Mucosa of descending colon (tissue), 3 donors: ENCODE measurements at regions not wholly inside any gene's neighbourhood (a gene's known extent, or its start where the extent isn't known, plus 50 kb on each side); places are given as distances from the start of the nearest gene placed in this dataset.

Experiments
- ATAC-seq: fragments of 200-7000 bp; cut with Tn5 transposase; one replicate; pipeline ENCODE4 v1.9.1; 2020; ENCODE audit warnings: mild to moderate bottlenecking, moderate library complexity
- DNase-seq, 3 donors: peaks; one replicate each; pipeline ENCODE4 v3.0.0-alpha.2; 2020
- H3K36me3 ChIP-seq: fragments of 200-600 bp; one replicate; pipeline ENCODE4 v1.8.0; 2021; ENCODE audit warnings: low read depth, mild to moderate bottlenecking
- H3K4me1 ChIP-seq: fragments of 200-600 bp; one replicate; pipeline ENCODE4 v1.8.0; 2021; ENCODE audit warnings: low read depth, mild to moderate bottlenecking
- H3K4me3 ChIP-seq: fragments of 200-600 bp; one replicate; pipeline ENCODE4 v1.8.0; 2021; ENCODE audit warnings: mild to moderate bottlenecking
- H3K9me3 ChIP-seq: fragments of 200-600 bp; one replicate; pipeline ENCODE4 v1.8.0; 2021; ENCODE audit warnings: mild to moderate bottlenecking
- intact Hi-C, 2 donors: fragments of 100-400 bp; cut with DNase I in 1 of 2; cut with micrococcal nuclease in 1 of 2; formaldehyde crosslinking; loops; one replicate each; pipeline versions ENCODE4 v1.11.0 to v1.11.1; 2022; cut with DNase I, micrococcal nuclease
- TF ChIP-seq, protein P1 (sequence below): fragments of 200-600 bp; IDR thresholded peaks from one replicate; pipeline ENCODE4 v1.8.0; 2022; ENCODE audit warnings: antibody characterized with exemption, mild to moderate bottlenecking
- donor health status: DM: no; HTN: no; CAD: no; lungs with moderate emphysema.
- donor health status: DM: no; HTN: no; CAD: no.
- donor health status: DM: no; HTN: yes; CAD: no.

- no peak for ATAC-seq
- TF ChIP-seq, protein P1, sequence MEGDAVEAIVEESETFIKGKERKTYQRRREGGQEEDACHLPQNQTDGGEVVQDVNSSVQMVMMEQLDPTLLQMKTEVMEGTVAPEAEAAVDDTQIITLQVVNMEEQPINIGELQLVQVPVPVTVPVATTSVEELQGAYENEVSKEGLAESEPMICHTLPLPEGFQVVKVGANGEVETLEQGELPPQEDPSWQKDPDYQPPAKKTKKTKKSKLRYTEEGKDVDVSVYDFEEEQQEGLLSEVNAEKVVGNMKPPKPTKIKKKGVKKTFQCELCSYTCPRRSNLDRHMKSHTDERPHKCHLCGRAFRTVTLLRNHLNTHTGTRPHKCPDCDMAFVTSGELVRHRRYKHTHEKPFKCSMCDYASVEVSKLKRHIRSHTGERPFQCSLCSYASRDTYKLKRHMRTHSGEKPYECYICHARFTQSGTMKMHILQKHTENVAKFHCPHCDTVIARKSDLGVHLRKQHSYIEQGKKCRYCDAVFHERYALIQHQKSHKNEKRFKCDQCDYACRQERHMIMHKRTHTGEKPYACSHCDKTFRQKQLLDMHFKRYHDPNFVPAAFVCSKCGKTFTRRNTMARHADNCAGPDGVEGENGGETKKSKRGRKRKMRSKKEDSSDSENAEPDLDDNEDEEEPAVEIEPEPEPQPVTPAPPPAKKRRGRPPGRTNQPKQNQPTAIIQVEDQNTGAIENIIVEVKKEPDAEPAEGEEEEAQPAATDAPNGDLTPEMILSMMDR: no peak
These were observed 835.6 kb upstream of the SLIT2 start for GRCh38 chr4:19416146-19416545.

DNA sequence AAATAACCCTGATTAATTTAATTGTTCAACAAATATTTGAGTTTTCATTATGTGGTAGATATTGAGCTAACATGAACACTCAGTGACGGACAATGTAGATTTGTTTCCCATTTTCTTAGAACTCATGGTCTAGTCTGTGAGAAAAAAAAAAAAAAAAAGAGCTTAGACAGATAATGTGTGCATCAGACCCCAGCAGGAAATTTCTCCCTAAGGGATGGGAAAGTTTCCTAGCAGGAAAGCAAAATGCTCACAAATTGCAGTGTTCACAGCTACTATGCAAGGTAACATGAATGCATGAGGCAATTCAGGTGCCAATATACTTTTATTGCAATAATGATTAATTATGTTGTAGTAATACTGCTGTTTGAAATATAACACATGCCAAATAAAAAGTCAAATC is 843.2 kb upstream of the SLIT2 start:
- no peak for DNase-seq
- no peak overlapping the region for H3K4me3 ChIP-seq
- H3K9me3 ChIP-seq: no peaks in the 10 kb centered on the region
- no peak for ATAC-seq
- no peaks in the 10 kb centered on the region for H3K36me3 ChIP-seq
- intact Hi-C loops: no loop called here
- H3K4me1 ChIP-seq: no peaks in the 10 kb centered on the region
- TF ChIP-seq, protein P1: no peak

More at GRCh38 chr4:19416146-19416545, 835.6 kb upstream of the SLIT2 start:
- no peaks in the 10 kb centered on the region for H3K36me3 ChIP-seq
- intact Hi-C loops: no loop called here
- H3K4me3 ChIP-seq: no peak overlapping the region
- no peak for DNase-seq
- H3K9me3 ChIP-seq: peaks cover 4% of the 10 kb centered on the region
- H3K4me1 ChIP-seq: no peaks in the 10 kb centered on the region

DNA sequence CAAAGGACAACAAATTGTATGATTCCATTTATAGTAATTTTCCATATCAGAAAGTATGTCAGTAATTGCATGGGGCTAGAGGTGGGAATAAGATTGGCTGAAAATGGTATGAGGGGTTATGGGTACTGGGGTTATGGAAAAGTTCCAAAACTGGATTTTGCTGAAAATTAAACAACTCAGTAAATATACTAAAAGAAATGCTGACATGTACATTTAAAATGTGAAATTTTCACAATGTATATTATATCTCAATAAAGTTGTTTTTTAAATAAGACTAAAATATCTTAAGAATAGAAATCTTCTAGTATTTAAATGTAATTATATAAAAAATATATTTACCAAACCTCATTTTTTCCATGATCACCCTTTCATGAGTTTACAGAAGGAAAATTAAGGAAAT is 844.9 kb upstream of the SLIT2 start:
- Histone ChIP-seq H3K4me1 (no peaks in the 10 kb centered on the region), H3K9me3 (no peaks in the 10 kb centered on the region), H3K36me3 (no peaks in the 10 kb centered on the region), H3K4me3 (no peak overlapping the region)
- intact Hi-C loops: no loop called here
- ATAC-seq (no peak), DNase-seq (no peak)
- TF ChIP-seq, protein P1: no peak

DNA sequence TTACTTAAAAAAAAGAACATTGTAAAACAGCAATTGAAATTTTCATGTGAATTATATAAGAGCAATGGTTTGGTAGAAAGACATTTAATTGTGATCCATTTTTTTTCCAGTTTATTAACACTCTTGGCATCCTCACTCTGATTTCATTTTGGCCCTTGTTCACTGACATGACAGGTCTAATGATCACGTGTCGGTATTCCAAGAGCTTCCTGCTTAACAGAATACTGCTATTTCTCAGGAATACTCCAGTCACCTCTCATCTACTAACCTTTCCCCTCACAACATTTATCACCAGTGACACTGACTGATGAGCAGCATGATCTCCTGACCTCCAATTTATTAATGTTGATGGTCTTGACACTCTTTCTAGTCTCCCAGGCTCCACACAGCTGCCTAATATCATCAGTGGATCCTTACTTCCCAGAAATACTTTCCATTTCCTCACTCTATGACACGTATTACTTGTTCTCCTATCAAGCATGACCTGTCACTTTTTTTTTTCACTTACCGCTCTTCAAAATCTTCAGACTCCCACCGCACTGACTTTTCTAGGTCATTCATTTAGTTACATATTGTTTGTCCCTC is 847.8 kb upstream of the SLIT2 start:
- intact Hi-C loops: no loop called here
- no peak for DNase-seq
- Histone ChIP-seq H3K36me3 (no peaks in the 10 kb centered on the region), H3K4me1 (no peaks in the 10 kb centered on the region), H3K9me3 (no peaks in the 10 kb centered on the region), H3K4me3 (no peak overlapping the region)
- ATAC-seq: no peak
- TF ChIP-seq, protein P1: no peak

DNA sequence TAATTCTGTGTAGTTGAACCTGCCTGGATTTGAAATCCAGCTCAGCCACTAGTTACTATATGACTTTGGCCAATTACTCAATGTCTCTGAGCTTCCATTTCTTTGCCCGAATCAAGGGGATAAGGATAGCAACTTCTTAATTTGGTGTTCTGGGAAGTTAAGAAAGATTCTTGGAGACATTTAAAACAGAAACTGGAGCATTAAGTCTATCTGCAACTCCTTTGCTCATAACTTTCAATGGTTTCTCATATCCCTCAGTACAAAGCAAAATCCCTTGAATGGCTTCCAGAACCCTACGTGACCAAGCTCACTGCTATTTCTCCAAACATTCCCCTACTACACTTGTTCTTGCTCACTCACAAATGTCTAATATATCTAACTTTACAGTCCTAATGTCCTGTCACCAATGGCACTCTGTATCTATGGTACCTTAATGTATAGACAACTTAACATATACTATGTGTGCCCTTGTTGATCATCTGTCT is 849.1 kb upstream of the SLIT2 start:
- intact Hi-C loops: no loop called here
- H3K4me1 ChIP-seq: no peaks in the 10 kb centered on the region
- H3K4me3 ChIP-seq: no peak overlapping the region
- H3K9me3 ChIP-seq: no peaks in the 10 kb centered on the region
- TF ChIP-seq, protein P1: no peak
- DNase-seq (no peak), ATAC-seq (no peak)
- H3K36me3 ChIP-seq: no peaks in the 10 kb centered on the region
